HG02642 (cell line): ENCODE measurements at regions not wholly inside any gene's neighbourhood (a gene's known extent, or its start where the extent isn't known, plus 50 kb on each side); places are given as distances from the start of the nearest gene placed in this dataset.
"Not testable (repeated sequence)": the region's sequence is repeated elsewhere in the genome, so short reads cannot be mapped to it uniquely, and the experiment has no call there.

Experiments
- ATAC-seq: cut with Tn5 transposase; IDR thresholded peaks from one replicate; pipeline ENCODE4 v1.9.1; 2021; ENCODE audit warnings: mild to moderate bottlenecking; ENCODE audit not compliant: unreplicated experiment, poor library complexity

- no peak for ATAC-seq
These were observed 323.0 kb downstream of the FLRT2 start for GRCh38 chr14:85852906-85853305.

DNA sequence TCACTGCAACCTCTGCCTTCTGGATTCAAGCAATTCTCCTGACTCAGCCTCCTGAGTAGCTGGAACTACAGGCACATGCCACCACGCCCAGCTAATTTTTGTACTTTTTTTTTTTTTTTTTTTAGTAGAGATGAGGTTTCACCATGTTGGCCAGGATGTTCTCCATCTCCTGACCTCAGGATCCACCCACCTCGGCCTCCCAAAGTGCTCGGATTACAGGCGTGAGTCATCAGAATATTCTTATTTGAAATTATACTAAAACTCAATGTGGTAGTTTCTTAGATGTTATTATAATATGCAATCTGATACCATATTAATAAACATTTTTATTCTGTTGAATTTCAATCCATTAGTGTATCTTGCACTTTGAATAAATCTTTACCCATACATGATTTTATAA, 322.2 kb downstream of the FLRT2 start:
- not testable (repeated sequence) for ATAC-seq

DNA sequence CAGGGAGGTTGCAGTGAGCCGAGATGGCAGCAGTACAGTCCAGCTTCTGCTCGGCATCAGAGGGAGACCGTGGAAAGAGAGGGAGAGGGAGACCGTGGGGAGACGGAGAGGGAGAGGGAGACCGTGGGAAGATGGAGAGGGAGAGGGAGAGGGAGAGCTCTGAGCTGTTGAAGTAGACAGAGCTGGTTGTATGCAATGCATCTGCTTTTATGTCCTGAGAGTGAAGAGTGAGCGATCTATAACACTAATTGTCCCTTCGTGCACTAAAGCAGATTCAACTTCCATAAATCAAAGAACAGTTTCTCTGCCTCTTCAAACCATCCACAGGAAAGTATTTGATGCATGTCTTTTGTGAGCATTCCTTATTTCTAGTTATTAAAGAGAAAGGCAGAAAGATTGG, 300.6 kb downstream of the FLRT2 start:
- not testable (repeated sequence) for ATAC-seq

- ATAC-seq, result not testable (repeated sequence)
These were observed 299.7 kb downstream of the FLRT2 start for GRCh38 chr14:85829601-85830000.

GRCh38 chr14:85824526-85824925, 294.6 kb downstream of the FLRT2 start:
- ATAC-seq, result no peak

DNA sequence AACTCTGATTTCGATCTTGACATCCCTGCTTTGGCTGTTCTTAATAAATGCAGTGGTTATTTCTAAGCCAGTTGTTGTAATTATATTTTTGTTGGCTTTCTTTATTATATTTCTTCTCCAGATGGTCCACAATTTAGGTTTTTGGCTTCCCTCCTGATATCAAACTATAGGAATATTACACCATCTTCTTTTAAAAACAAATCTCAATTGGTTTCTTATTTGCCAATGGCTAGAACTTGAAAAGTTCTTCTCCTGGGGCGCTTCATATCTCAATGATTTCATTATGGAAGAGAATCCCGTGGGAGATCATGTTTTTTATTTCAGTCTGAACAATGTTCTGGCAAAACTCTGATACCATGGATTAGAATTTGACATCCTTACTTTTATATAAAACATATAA, 292.3 kb downstream of the FLRT2 start:
- ATAC-seq, result no peak

DNA sequence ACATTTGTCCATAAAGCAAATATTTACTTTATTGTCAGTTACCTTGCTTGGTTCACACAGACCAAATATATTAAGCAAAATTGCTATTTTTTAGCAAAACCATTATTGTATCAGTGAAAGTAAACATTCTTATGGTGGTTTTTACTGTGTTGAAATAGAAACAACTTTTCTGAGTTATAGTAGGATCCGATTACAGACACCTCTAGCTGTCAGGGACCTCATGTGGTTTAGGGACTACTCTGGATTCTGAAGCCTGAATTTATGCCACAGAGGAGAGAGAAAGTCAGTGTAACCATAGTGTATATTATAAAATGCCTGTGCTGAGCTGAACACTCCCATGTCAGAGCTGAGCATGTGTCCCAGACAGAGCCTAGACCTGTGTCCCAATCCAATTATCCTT, 287.5 kb downstream of the FLRT2 start:
- ATAC-seq, result no peak

DNA sequence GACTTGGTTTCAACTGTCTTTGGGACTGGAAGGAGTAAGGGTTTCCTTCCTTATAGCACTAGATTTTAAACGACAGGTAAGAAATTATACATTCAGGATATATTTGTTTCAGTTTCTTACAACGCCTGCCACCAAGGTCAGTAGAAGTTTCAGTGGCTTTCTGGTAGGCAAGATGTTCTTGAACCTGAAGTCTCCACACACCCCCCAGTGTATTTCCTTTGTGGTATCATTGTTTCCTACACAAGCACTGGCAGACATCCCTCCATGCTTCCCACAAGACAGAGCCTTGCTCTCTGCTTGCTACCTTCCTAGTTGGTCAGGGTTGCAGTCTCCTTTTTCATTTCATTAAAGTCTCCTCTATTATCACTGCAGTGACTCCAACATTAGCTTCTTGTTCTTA, 283.1 kb downstream of the FLRT2 start:
- no peak for ATAC-seq

- no peak for ATAC-seq
These were observed 281.4 kb downstream of the FLRT2 start for GRCh38 chr14:85811340-85811739.

- ATAC-seq, result no peak
These were observed 269.7 kb downstream of the FLRT2 start for GRCh38 chr14:85799668-85800067.

- ATAC-seq, result no peak
These were observed 268.9 kb downstream of the FLRT2 start for GRCh38 chr14:85798856-85799255.

GRCh38 chr14:85793533-85793932, 263.6 kb downstream of the FLRT2 start:
- ATAC-seq, result no peak

- no peak for ATAC-seq
These were observed 259.6 kb downstream of the FLRT2 start for GRCh38 chr14:85789506-85789905.

- no peak for ATAC-seq
These were observed 258.7 kb downstream of the FLRT2 start for GRCh38 chr14:85788470-85789233.

GRCh38 chr14:85766295-85766694, 236.4 kb downstream of the FLRT2 start:
- ATAC-seq, result no peak

DNA sequence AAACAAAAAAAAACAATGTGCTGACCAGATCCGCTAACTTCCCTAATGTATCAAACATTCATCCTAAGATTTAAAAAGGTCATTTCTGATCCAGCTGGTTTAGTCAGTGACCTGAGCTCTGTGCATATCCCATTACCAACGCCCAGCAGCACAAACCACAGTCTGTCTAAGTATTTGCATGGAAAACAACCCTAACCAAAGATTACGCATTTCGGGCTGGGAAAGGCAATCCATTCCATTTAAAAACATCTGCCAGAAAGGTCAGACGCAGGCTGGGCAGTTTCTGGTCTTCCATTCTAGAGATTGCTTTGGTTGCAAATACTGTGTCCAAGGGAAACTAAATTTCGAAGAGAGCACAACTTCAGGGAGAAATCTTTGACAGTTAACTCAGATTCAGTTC, 234.9 kb downstream of the FLRT2 start:
- ATAC-seq, result no peak

GRCh38 chr14:85762526-85762925, 232.6 kb downstream of the FLRT2 start:
- ATAC-seq, result no peak

DNA sequence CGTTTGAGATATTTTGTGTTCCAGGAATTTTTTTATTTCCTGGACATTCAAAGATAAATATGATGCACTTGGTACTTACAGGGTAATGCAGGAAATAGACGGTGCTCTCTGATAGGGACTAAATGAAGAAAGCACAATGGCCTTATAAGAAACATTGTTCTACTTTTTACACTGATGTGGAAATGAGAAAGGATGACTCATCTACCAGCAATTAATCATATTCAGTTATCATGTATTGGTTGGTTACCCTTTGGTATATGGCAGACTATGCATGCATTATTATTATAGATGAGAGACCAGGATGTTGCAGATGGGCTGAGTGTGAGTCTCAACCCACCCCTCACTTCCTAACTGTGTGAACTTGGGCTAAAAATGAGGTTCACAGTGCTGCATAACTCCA, 222.2 kb downstream of the FLRT2 start:
- ATAC-seq, result no peak

GRCh38 chr14:85744573-85744972, 214.6 kb downstream of the FLRT2 start:
- no peak for ATAC-seq

DNA sequence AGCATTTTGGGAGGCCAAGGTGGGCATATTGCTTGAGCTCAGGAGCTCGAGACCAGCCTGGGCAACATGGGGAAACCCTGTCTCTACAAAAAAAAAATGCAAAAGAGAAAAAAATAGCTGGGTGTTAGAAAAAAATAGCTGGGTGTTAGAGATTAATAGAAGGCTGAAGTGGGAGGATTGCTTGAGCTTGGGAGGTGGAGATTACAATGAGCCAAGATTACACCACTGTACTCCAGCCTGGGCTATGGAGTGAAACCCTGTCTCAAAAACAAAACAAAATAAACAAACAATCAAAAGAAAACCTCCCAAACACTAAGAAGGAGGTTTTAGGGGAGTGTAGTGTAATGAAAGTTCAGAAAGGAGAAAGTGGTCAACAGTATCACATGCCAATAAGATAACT, 202.1 kb downstream of the FLRT2 start:
- ATAC-seq, result no peak

DNA sequence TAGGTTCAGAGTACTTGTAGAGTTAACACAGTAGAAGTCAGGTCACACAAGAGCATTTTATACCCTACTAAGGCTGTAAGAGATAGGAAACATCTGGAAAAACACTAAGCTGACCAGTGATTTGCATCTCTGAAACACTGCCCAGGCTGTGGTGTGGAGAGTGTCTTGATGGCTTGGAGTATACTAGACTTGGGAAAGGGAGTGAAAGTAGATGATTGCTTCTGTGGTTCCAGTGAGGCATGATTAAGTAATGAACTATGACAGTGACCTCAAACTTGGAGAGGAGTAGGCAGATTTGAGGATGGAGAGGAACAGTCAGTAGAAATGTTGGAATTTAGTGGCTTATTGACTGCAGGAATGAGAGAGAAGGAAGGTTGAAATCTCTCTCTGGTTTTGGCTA, 201.2 kb downstream of the FLRT2 start:
- no peak for ATAC-seq

DNA sequence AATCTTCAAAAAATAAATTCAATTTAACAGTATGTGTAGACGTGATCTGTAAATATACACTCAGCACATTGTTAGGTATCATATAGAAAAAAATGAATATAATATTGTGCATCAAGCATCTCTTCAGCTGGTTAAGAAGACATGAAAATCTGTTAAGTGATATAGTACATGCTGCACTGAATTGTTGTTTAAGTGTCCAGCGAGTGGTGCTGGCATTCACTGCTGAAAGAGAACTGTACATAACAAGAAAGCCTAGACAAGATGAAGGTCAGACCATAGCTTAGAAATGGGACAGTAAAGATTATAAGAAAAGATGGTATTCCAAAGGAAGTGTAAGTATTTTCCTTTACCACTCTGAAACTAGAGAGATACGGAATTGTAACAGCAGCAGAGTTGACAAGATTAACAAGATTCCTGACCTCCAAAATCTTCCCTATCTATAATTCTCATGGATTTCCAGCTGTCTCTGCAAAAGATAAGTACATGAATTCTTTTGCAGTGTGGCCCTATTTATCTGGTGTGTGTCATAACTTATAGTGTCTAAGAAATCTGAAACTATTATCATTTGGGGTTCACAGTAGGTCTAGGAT, 198.6 kb downstream of the FLRT2 start:
- ATAC-seq, result no peak
